Upper lobe of left lung (tissue), 6 donors: ENCODE measurements at regions not wholly inside any gene's neighbourhood (a gene's known extent, or its start where the extent isn't known, plus 50 kb on each side); places are given as distances from the start of the nearest gene placed in this dataset.

ENCODE experiments used
- ATAC-seq, 2 donors: fragments of 200-7000 bp; cut with Tn5 transposase; one replicate each; pipeline ENCODE4 v1.9.1; 2022; ENCODE audit warnings: mild to moderate bottlenecking in 2 of 2, moderate library complexity in 2 of 2; ENCODE audit not compliant: low FRiP score in 2 of 2
- DNase-seq, 2 donors: peaks; one replicate each; pipeline ENCODE4 v3.0.0-alpha.2; 2019 to 2020
- H3K27ac ChIP-seq, 4 donors: fragments of 200-600 bp; sonication (generic); one replicate each; pipeline ENCODE4 v1.5.1; 2016 to 2019
- H3K27me3 ChIP-seq, 4 donors: fragments of 200-600 bp; sonication (generic); one replicate each; pipeline ENCODE4 v1.5.1; 2017 to 2019
- H3K36me3 ChIP-seq, 4 donors: fragments of 200-600 bp; sonication (generic); one replicate each; pipeline ENCODE4 v1.5.1; 2016 to 2019
- H3K4me1 ChIP-seq, 4 donors: fragments of 200-600 bp; sonication (generic); one replicate each; pipeline ENCODE4 v1.5.1; 2018 to 2019
- H3K4me3 ChIP-seq, 4 donors: fragments of 200-600 bp; sonication (generic); one replicate each; pipeline ENCODE4 v1.5.1; 2017 to 2019; ENCODE audit warnings: mild to moderate bottlenecking in 2 of 4, moderate library complexity in 1 of 4
- H3K9me3 ChIP-seq, 4 donors: fragments of 200-600 bp; sonication (generic); one replicate each; pipeline ENCODE4 v1.5.1; 2018 to 2019
- EP300 ChIP-seq, 4 donors: sonication (generic); formaldehyde crosslinking; IDR thresholded peaks; one replicate each; pipeline ENCODE4 v1.5.1; 2017; ENCODE audit warnings: antibody characterized with exemption in 4 of 4, control low read depth in 2 of 4
- POLR2A ChIP-seq, 4 donors: fragments of 450-650 bp; IDR thresholded peaks; one replicate each; pipeline ENCODE4 v1.5.1; 2016 to 2017; ENCODE audit warnings: antibody characterized with exemption in 4 of 4, mild to moderate bottlenecking in 2 of 4
- POLR2AphosphoS5 ChIP-seq, 2 donors: sonication (generic); formaldehyde crosslinking; IDR thresholded peaks; one replicate each; pipeline ENCODE4 v1.5.1; 2017; ENCODE audit warnings: antibody characterized with exemption in 2 of 2
- WGBS, 2 donors: methylation state at CpG; one replicate each; pipeline ENCODE4 v1.1.5; 2017 to 2018; 5-methylcytosine and 5-hydroxymethylcytosine counted together
- TF ChIP-seq, protein P1 (sequence below), 6 experiments: fragments of 450-650 bp in 4 of 6; fragments of 200-600 bp in 2 of 6; sonication (generic) in 2 of 6; IDR thresholded peaks; one replicate each; pipeline ENCODE4 v1.5.1; 2016 to 2019; ENCODE audit warnings: antibody characterized with exemption in 6 of 6
- donor health status: DM: no; HTN: no; CAD: no; lungs with moderate emphysema.
- donor health status: DM: no; HTN: yes; CAD: no; lungs with severe emphysema.

DNA sequence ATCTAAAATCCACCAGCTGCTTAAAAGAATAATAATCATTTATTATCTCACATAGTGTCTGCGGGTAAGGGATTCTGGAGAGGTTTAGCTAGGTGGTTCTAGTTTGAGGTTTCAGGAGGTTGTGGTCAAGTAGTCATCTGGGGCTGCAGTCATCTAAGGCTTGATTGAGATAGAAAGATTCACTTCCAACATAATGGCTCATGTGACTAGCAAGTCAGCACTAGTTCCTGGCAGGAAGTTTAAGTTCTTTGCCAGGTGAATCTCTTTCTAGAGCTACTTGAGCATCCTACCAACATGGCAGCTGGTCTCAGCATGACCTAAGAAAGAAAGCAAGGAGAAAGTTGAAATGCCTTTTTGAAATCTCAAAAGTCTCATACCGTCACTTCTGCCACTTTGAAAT, 128.8 kb downstream of the EDN1 start:
- ATAC-seq: no peak
- Histone ChIP-seq H3K36me3 (no peaks in the 10 kb centered on the region), H3K9me3 (peaks cover 0 to 4% (median 0%) of the 10 kb centered on the region in 4 donors), H3K4me1 (no peaks in the 10 kb centered on the region), H3K4me3 (no peak overlapping the region), H3K27ac (peak overlapping the region in 3 of 4 donors; percentile 24 to 59 (median 37)), H3K27me3 (no peaks in the 10 kb centered on the region)
- 89% methylated on average over 2 of the region's 2 CpGs for WGBS, 2 donors
- TF ChIP-seq POLR2AphosphoS5 (IDR thresholded peaks at IDR 0.05): no peak
- no peak for TF ChIP-seq POLR2A (IDR thresholded peaks at IDR 0.05)
- TF ChIP-seq, protein P1, sequence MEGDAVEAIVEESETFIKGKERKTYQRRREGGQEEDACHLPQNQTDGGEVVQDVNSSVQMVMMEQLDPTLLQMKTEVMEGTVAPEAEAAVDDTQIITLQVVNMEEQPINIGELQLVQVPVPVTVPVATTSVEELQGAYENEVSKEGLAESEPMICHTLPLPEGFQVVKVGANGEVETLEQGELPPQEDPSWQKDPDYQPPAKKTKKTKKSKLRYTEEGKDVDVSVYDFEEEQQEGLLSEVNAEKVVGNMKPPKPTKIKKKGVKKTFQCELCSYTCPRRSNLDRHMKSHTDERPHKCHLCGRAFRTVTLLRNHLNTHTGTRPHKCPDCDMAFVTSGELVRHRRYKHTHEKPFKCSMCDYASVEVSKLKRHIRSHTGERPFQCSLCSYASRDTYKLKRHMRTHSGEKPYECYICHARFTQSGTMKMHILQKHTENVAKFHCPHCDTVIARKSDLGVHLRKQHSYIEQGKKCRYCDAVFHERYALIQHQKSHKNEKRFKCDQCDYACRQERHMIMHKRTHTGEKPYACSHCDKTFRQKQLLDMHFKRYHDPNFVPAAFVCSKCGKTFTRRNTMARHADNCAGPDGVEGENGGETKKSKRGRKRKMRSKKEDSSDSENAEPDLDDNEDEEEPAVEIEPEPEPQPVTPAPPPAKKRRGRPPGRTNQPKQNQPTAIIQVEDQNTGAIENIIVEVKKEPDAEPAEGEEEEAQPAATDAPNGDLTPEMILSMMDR (IDR thresholded peaks at IDR 0.05): no peak
- no peak for TF ChIP-seq EP300 (IDR thresholded peaks at IDR 0.05)
- no peak for DNase-seq

DNA sequence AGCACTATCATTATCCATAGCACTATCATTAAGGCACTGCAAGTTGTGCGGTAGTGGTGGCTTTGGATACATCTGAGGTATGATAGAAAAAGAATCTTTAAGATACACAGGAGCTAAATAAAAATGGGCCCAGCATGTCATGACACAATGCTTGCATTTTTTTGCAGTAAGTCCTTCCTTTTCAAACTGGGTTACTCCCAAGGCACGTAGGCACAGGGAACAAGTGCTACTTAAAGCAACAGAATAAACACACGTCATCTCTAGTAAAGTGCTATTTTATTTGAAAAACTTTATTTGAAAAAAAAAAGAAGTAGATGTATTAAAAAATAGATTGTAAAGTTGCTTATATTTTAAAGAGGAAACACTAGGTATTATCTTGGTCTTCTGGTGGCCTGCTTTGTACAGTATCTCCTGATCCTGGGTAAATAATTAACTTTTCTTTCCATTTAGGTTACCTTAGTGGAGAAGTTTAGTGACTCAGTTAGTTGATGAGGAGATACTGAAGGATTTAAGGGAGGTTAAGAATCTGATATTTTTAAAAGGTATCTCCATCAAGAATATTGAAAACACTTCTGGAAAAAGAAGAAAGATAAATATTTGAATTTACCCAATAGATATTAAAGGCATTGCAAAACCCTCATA, 129.6 kb downstream of the EDN1 start:
- ATAC-seq: no peak
- 45 to 57% methylated on average over 3 of the region's 3 CpGs for WGBS, 2 donors
- no peaks in the 10 kb centered on the region for H3K27me3 ChIP-seq
- no peak overlapping the region for H3K4me3 ChIP-seq
- H3K27ac ChIP-seq: peak overlapping the region in 3 of 4 donors; percentile 37 to 59 (median 40)
- peak in 1 of 2 donors; percentile 33 for DNase-seq
- H3K36me3 ChIP-seq: no peaks in the 10 kb centered on the region
- peaks cover 0 to 4% (median 0%) of the 10 kb centered on the region in 4 donors for H3K9me3 ChIP-seq
- no peaks in the 10 kb centered on the region for H3K4me1 ChIP-seq
- peak in 1 of 4 donors; percentile 27 for TF ChIP-seq EP300 (IDR thresholded peaks at IDR 0.05)
- no peak for TF ChIP-seq POLR2A (IDR thresholded peaks at IDR 0.05)

DNA sequence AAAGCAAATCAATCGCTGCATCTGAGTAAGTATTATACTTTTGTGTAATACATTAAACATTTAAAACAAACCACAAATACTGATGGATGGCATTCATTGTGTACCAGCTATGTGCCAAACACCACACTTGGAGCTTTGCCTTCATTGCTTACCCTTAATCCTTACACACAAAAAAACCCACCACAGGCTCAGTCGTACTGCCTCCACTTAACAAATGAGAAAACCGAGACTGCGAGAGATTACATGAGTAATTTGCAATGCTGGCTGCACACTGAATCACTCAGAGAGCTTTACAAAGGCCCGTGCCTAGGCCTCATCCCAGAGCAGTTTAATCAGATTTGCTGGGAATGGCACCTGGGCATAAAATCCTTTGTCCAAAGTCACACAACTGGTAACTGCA, 130.5 kb downstream of the EDN1 start:
- H3K36me3 ChIP-seq: no peaks in the 10 kb centered on the region
- H3K4me1 ChIP-seq: no peaks in the 10 kb centered on the region
- 82 to 85% methylated on average over 5 of the region's 5 CpGs for WGBS, 2 donors
- no peaks in the 10 kb centered on the region for H3K27me3 ChIP-seq
- TF ChIP-seq POLR2A (IDR thresholded peaks at IDR 0.05) (no peak), POLR2AphosphoS5 (IDR thresholded peaks at IDR 0.05) (no peak), EP300 (IDR thresholded peaks at IDR 0.05) (no peak)
- TF ChIP-seq, protein P1 (IDR thresholded peaks at IDR 0.05): no peak
- DNase-seq: no peak
- ATAC-seq: no peak
- H3K9me3 ChIP-seq: peaks cover 0 to 4% (median 0%) of the 10 kb centered on the region in 4 donors
- H3K27ac ChIP-seq: peak overlapping the region in 1 of 4 donors; percentile 32
- H3K4me3 ChIP-seq: no peak overlapping the region

DNA sequence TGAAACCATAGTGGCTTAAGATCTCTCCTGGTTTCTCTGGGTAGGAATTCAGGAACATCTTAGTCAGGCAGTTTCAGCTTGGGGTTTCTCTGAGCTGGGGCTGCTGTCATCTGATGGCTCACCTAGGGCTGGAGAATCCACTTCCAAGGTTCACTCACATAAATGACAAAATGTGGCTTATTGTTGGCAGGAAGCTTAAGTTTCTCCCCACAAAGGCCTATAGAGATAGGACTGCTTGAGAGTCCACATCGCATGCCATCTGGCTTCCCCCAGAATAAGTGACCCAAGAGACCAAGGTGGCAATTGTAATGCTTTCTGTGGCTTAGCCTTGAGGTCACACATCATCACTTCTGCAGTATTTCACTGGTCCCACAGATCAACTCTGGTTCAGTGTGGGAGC, 131.4 kb downstream of the EDN1 start:
- WGBS, 2 donors: 100% methylated on average over 1 of the region's 1 CpG
- H3K27me3 ChIP-seq: no peaks in the 10 kb centered on the region
- TF ChIP-seq POLR2A (IDR thresholded peaks at IDR 0.05): no peak
- TF ChIP-seq, protein P1 (IDR thresholded peaks at IDR 0.05): no peak
- TF ChIP-seq POLR2AphosphoS5 (IDR thresholded peaks at IDR 0.05): no peak
- TF ChIP-seq EP300 (IDR thresholded peaks at IDR 0.05): no peak
- DNase-seq (no peak), ATAC-seq (no peak)
- H3K36me3 ChIP-seq: no peaks in the 10 kb centered on the region
- no peak overlapping the region for H3K4me3 ChIP-seq
- peaks cover 0 to 4% (median 0%) of the 10 kb centered on the region in 4 donors for H3K9me3 ChIP-seq
- H3K4me1 ChIP-seq: no peaks in the 10 kb centered on the region
- no peak overlapping the region for H3K27ac ChIP-seq

DNA sequence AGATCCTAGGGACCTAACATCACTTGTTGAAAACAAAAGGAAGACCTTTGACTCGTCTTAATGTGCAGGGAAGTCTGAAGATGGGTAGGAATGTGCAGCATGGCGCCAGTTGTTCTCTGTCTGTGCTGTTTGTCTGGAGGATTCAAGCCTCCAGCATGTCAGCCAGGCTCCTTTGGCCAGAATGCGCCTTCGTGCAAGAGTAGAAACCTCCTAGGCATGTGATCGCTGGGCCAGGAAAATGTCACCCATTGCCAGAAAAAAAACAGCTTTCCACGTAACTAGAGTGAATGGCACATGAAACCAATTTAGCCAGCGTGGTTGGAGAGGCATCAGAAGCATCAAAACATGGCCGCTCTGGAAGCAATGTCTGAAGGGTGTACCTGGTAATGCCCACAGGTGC, 132.7 kb downstream of the EDN1 start:
- TF ChIP-seq, protein P1 (IDR thresholded peaks at IDR 0.05): no peak
- TF ChIP-seq POLR2A (IDR thresholded peaks at IDR 0.05) (no peak), EP300 (IDR thresholded peaks at IDR 0.05) (no peak), POLR2AphosphoS5 (IDR thresholded peaks at IDR 0.05) (no peak)
- WGBS, 2 donors: 90 to 91% methylated on average over 8 of the region's 8 CpGs
- Histone ChIP-seq H3K27me3 (no peaks in the 10 kb centered on the region), H3K27ac (no peak overlapping the region), H3K36me3 (no peaks in the 10 kb centered on the region), H3K9me3 (peaks cover 0 to 4% (median 0%) of the 10 kb centered on the region in 4 donors), H3K4me1 (no peaks in the 10 kb centered on the region), H3K4me3 (no peak overlapping the region)
- ATAC-seq: no peak
- no peak for DNase-seq
